ENCODE measurements at regions not wholly inside any gene's neighbourhood (a gene's known extent, or its start where the extent isn't known, plus 50 kb on each side); places are given as distances from the start of the nearest gene placed in this dataset.

DNA sequence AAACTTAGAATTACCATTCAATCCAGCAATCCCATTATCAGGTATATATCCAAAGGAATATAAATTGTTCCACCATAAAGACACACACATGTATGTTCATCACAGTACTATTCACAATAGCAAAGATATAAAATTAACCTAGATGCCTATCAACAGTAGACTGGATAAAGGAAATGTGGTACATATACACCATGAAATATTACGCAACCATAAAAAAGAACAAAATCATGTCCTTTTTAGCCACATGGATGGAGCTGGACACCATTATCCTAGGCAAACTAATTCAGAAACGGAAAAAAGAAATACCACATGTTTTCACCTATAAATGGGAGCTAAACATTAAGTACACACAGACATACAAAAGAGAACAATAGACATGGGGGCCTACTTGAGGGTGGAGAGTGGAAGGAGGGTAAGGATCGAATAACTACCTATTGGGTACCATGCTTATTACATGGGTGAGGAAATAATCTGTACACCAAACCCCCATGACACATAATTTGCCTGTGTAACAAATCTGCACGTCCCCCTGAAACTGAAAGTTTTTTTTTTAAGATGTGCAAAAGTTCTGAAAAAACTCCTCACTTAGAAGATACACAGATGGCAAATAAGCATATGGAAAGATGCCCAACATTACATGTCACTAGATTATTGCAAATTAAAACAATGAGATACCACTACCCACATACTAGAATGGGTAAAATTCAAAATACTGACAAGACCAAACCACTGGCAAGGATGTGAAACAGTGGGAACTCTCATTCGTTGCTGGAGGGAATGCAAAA is 313.0 kb upstream of the CD180 start:
- H3K27ac ChIP-seq = no peak overlapping the region
- TF ChIP-seq, protein P1, sequence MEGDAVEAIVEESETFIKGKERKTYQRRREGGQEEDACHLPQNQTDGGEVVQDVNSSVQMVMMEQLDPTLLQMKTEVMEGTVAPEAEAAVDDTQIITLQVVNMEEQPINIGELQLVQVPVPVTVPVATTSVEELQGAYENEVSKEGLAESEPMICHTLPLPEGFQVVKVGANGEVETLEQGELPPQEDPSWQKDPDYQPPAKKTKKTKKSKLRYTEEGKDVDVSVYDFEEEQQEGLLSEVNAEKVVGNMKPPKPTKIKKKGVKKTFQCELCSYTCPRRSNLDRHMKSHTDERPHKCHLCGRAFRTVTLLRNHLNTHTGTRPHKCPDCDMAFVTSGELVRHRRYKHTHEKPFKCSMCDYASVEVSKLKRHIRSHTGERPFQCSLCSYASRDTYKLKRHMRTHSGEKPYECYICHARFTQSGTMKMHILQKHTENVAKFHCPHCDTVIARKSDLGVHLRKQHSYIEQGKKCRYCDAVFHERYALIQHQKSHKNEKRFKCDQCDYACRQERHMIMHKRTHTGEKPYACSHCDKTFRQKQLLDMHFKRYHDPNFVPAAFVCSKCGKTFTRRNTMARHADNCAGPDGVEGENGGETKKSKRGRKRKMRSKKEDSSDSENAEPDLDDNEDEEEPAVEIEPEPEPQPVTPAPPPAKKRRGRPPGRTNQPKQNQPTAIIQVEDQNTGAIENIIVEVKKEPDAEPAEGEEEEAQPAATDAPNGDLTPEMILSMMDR (IDR thresholded peaks at IDR 0.05) = no peak
- no peaks in the 10 kb centered on the region for H3K4me1 ChIP-seq
- no peaks in the 10 kb centered on the region for H3K36me3 ChIP-seq
- no peak overlapping the region for H3K4me3 ChIP-seq
- DNase-seq (ENCODE audit: low spot score) = no peak
- no peaks in the 10 kb centered on the region for H3K9me3 ChIP-seq
- no peaks in the 10 kb centered on the region for H3K27me3 ChIP-seq

DNA sequence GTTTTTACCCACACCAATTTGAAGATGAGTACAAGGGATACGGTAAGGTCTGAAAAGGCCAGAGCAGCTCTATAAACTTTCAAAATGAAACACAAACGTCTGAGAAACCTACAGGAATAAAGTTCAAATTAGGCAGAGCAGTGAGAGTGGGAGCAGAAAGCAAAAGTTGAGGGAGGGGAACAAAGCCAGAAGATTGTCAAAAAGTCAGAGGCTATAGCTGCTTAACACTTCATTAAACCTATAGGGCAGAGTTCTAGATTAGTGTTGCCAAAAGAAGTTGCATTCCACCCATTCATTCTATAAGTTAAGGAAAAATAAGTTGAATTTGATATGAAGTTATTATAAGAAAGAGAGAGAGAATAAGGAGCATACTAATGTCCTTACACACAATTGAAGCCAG is 309.6 kb upstream of the CD180 start:
- TF ChIP-seq, protein P1 (IDR thresholded peaks at IDR 0.05) = no peak
- DNase-seq (ENCODE audit: low spot score) = no peak
- Histone ChIP-seq H3K27me3 (no peaks in the 10 kb centered on the region), H3K27ac (no peak overlapping the region), H3K4me1 (no peaks in the 10 kb centered on the region), H3K9me3 (no peaks in the 10 kb centered on the region), H3K36me3 (no peaks in the 10 kb centered on the region), H3K4me3 (no peak overlapping the region)

DNA sequence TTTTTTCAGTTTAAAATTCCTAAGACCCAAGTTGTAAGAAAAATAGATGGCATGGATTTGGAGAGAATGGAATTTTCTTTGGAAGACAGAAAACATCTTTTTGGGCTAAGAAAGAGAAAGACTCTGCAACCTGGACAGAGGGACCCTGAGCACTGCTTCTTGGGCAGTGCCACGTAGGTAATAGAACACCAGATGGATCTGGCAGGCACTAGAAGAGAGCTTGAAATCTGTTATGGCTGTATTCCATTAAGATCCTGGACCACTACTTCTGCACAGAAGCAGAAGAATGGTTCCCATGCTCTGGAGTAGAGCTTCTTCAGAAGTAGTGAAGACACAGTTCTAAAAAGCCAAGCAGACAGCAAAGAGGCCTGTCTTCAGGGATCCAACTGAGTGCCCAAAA is 306.4 kb upstream of the CD180 start:
- no peaks in the 10 kb centered on the region for H3K4me1 ChIP-seq
- H3K27me3 ChIP-seq = no peaks in the 10 kb centered on the region
- TF ChIP-seq, protein P1 (IDR thresholded peaks at IDR 0.05) = no peak
- no peak for DNase-seq (ENCODE audit: low spot score)
- peaks cover 0 to 5% of the 10 kb centered on the region in 2 donors for H3K9me3 ChIP-seq
- no peak overlapping the region for H3K4me3 ChIP-seq
- no peak overlapping the region for H3K27ac ChIP-seq
- no peaks in the 10 kb centered on the region for H3K36me3 ChIP-seq

DNA sequence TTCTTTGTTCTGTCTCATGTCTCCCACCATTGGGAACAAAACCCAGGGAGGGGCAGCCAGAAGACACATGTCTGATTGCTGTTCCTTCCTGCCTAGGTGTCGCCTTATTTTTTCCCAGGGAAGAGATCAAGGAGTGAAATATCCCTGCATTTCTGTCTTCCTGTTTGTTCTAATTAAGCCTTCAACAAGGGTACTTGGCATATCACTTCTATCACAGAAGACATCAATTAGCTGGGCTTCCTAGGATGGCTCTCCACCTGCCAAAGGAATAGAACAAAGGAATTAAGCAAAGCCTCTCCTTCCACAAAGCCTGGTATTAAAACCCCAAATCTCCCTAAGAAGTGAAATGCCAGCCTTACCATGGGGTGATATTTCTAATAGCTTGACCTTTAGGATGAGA is 299.5 kb upstream of the CD180 start:
- Histone ChIP-seq H3K4me3 (no peak overlapping the region), H3K27ac (no peak overlapping the region), H3K36me3 (no peaks in the 10 kb centered on the region), H3K9me3 (peaks cover 0 to 5% of the 10 kb centered on the region in 2 donors), H3K27me3 (no peaks in the 10 kb centered on the region), H3K4me1 (no peaks in the 10 kb centered on the region)
- TF ChIP-seq, protein P1 (IDR thresholded peaks at IDR 0.05) = no peak
- DNase-seq (ENCODE audit: low spot score) = no peak

DNA sequence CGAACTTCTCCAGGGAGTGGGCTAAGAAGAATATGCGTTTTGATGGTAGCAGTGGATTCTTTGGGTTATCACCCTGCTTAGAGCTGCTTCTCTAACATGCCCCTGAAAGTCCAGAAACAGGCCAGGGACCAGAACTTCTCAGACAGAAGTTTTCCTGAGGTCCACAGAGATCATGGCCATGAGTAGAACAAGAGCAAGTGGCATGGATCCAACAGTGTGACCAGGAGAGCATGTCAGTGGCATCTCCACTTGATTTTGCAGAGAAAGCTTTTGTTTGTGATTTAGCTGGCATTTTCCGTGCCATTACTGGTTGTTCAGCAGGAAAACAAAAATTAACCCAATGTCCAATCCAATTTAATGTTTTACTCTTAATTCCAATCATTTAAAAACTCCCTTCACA is 298.5 kb upstream of the CD180 start:
- TF ChIP-seq, protein P1 (IDR thresholded peaks at IDR 0.05) = no peak
- no peak for DNase-seq (ENCODE audit: low spot score)
- Histone ChIP-seq H3K9me3 (peaks cover 0 to 5% of the 10 kb centered on the region in 2 donors), H3K36me3 (no peaks in the 10 kb centered on the region), H3K27ac (no peak overlapping the region), H3K27me3 (no peaks in the 10 kb centered on the region), H3K4me3 (no peak overlapping the region), H3K4me1 (no peaks in the 10 kb centered on the region)

Measured in right atrium auricular region (tissue), 2 donors.